Gastrocnemius medialis (tissue), 4 donors: ENCODE measurements at regions not wholly inside any gene's neighbourhood (a gene's known extent, or its start where the extent isn't known, plus 50 kb on each side); places are given as distances from the start of the nearest gene placed in this dataset.

Source experiments
- POLR2A ChIP-seq, 2 donors: fragments of 450-650 bp; IDR thresholded peaks; one replicate each; pipeline ENCODE4 v1.6.1; 2017; ENCODE audit warnings: antibody characterized with exemption in 2 of 2, mild to moderate bottlenecking in 2 of 2, moderate library complexity in 2 of 2
- TF ChIP-seq, protein P1 (sequence below), 5 experiments: fragments of 450-650 bp in 3 of 5; fragments of 200-600 bp in 2 of 5; sonication (generic) in 2 of 5; IDR thresholded peaks in 4 of 5; conservative IDR thresholded peaks in 1 of 5; 1 replicate in 4 of 5; 2 replicates in 1 of 5; pipeline ENCODE4 v1.5.1; 2016 to 2019; ENCODE audit warnings: antibody characterized with exemption in 5 of 5, mild to moderate bottlenecking in 3 of 5, moderate library complexity in 3 of 5

GRCh38 chr1:219050086-219050821 lies 123.4 kb upstream of the LYPLAL1 start:
- TF ChIP-seq, protein P1, sequence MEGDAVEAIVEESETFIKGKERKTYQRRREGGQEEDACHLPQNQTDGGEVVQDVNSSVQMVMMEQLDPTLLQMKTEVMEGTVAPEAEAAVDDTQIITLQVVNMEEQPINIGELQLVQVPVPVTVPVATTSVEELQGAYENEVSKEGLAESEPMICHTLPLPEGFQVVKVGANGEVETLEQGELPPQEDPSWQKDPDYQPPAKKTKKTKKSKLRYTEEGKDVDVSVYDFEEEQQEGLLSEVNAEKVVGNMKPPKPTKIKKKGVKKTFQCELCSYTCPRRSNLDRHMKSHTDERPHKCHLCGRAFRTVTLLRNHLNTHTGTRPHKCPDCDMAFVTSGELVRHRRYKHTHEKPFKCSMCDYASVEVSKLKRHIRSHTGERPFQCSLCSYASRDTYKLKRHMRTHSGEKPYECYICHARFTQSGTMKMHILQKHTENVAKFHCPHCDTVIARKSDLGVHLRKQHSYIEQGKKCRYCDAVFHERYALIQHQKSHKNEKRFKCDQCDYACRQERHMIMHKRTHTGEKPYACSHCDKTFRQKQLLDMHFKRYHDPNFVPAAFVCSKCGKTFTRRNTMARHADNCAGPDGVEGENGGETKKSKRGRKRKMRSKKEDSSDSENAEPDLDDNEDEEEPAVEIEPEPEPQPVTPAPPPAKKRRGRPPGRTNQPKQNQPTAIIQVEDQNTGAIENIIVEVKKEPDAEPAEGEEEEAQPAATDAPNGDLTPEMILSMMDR (IDR thresholded peaks at IDR 0.05 in 4 of 5, conservative IDR thresholded peaks at IDR 0.05 in 1 of 5), result no peak
- TF ChIP-seq POLR2A (IDR thresholded peaks at IDR 0.05), result no peak
